WTC11 (cell line): ENCODE measurements at regions not wholly inside any gene's neighbourhood (a gene's known extent, or its start where the extent isn't known, plus 50 kb on each side); places are given as distances from the start of the nearest gene placed in this dataset.

Experiments used
- ATAC-seq: fragments of 200-7000 bp; cut with Tn5 transposase; 2 replicates; pipeline ENCODE4 v1.10.0; 2021; ENCODE audit warnings: mild to moderate bottlenecking, moderate library complexity
- CTCF ChIA-PET: fragments of 300-600 bp; sonication (Branson Sonifier 250); formaldehyde crosslinking; loops from one replicate; lab custom pipeline; 2021; ENCODE audit warnings: antibody characterized with exemption; lab: Charles Lee
- POLR2A ChIA-PET: fragments of 350-600 bp; sonication (Branson Sonifier 250); formaldehyde crosslinking; loops from one replicate; lab custom pipeline; 2021; ENCODE audit warnings: antibody characterized with exemption; lab: Charles Lee
- DNase-seq: peaks from one replicate; pipeline ENCODE4 v3.0.0; 2021; ENCODE audit warnings: low spot score
- H3K27ac Mint-ChIP-seq: 2 replicates; pipeline ENCODE4 v1.8.0; 2021; ENCODE audit warnings: mixed read lengths
- H3K27me3 Mint-ChIP-seq: 2 replicates; pipeline ENCODE4 v1.8.0; 2021; ENCODE audit warnings: low read depth, mild to moderate bottlenecking, moderate library complexity, mixed read lengths
- H3K36me3 Mint-ChIP-seq: 2 replicates; pipeline ENCODE4 v1.8.0; 2021; ENCODE audit warnings: mixed read lengths
- H3K4me1 Mint-ChIP-seq: 2 replicates; pipeline ENCODE4 v1.8.0; 2022; ENCODE audit warnings: mixed read lengths
- H3K4me3 Mint-ChIP-seq: 2 replicates; pipeline ENCODE4 v1.8.0; 2021; ENCODE audit warnings: mild to moderate bottlenecking, moderate library complexity, mixed read lengths
- H3K9me3 Mint-ChIP-seq: 2 replicates; pipeline ENCODE4 v1.8.0; 2021; ENCODE audit warnings: mixed read lengths
- ATF2 ChIP-seq: sonication (generic); formaldehyde crosslinking; IDR thresholded peaks from 2 replicates; pipeline ENCODE4 v1.8.1; 2022; ENCODE audit warnings: low read depth, missing genetic modification reagents, borderline replicate concordance
- EMX1 ChIP-seq: fragments of 250-450 bp; sonication (Bioruptor Pico); IDR thresholded peaks from 2 replicates; pipeline ENCODE4 v1.8.0; 2021; ENCODE audit warnings: mild to moderate bottlenecking
- ESRRA ChIP-seq: sonication (generic); formaldehyde crosslinking; IDR thresholded peaks from 2 replicates; pipeline ENCODE4 v1.8.1; 2022; ENCODE audit warnings: mild to moderate bottlenecking, missing genetic modification reagents, borderline replicate concordance
- ETV6 ChIP-seq: sonication (generic); formaldehyde crosslinking; IDR thresholded peaks from 2 replicates; pipeline ENCODE4 v1.8.1; 2022; ENCODE audit warnings: mild to moderate bottlenecking, missing genetic modification reagents
- FOXP1 ChIP-seq: sonication (generic); formaldehyde crosslinking; IDR thresholded peaks from 2 replicates; pipeline ENCODE4 v1.8.0; 2022; ENCODE audit warnings: missing genetic modification reagents, mild to moderate bottlenecking, moderate library complexity, borderline replicate concordance
- IRF2 ChIP-seq: sonication (generic); formaldehyde crosslinking; IDR thresholded peaks from 2 replicates; pipeline ENCODE4 v1.8.0; 2022; ENCODE audit warnings: low read depth, missing genetic modification reagents, borderline replicate concordance
- JAZF1 ChIP-seq: fragments of 250-450 bp; sonication (Bioruptor Pico); IDR thresholded peaks from 2 replicates; pipeline ENCODE4 v1.9.0; 2021; ENCODE audit warnings: moderate library complexity, mild to moderate bottlenecking, inconsistent platforms
- NFE2L1 ChIP-seq: sonication (generic); formaldehyde crosslinking; IDR thresholded peaks from 2 replicates; pipeline ENCODE4 v1.8.1; 2023; ENCODE audit warnings: missing genetic modification reagents
- NR3C1 ChIP-seq: sonication (generic); formaldehyde crosslinking; conservative IDR thresholded peaks from 2 replicates; pipeline ENCODE4 v1.8.1; 2023; ENCODE audit warnings: low read depth, mild to moderate bottlenecking, missing genetic modification reagents
- RORB ChIP-seq: fragments of 250-450 bp; sonication (Bioruptor Pico); IDR thresholded peaks from 2 replicates; pipeline ENCODE4 v1.9.0; 2021; ENCODE audit warnings: mild to moderate bottlenecking
- SP1 ChIP-seq: sonication (generic); formaldehyde crosslinking; conservative IDR thresholded peaks from 2 replicates; pipeline ENCODE4 v1.8.1; 2022; ENCODE audit warnings: missing genetic modification reagents
- STAT6 ChIP-seq: sonication (generic); formaldehyde crosslinking; conservative IDR thresholded peaks from 2 replicates; pipeline ENCODE4 v1.8.1; 2023; ENCODE audit warnings: mild to moderate bottlenecking, low read depth, missing genetic modification reagents, moderate library complexity
- ZNF121 ChIP-seq: sonication (generic); formaldehyde crosslinking; IDR thresholded peaks from 2 replicates; pipeline ENCODE4 v1.8.0; 2023; ENCODE audit warnings: missing genetic modification reagents
- ZNF219 ChIP-seq: sonication (generic); formaldehyde crosslinking; IDR thresholded peaks from 2 replicates; pipeline ENCODE4 v1.8.0; 2023; ENCODE audit warnings: missing genetic modification reagents, mild to moderate bottlenecking, borderline replicate concordance
- ZNF232 ChIP-seq: sonication (generic); formaldehyde crosslinking; IDR thresholded peaks from 2 replicates; pipeline ENCODE4 v1.8.0; 2022; ENCODE audit warnings: mild to moderate bottlenecking, missing genetic modification reagents
- ZNF263 ChIP-seq: sonication (generic); formaldehyde crosslinking; IDR thresholded peaks from 2 replicates; pipeline ENCODE4 v1.8.1; 2022; ENCODE audit warnings: low read depth, mild to moderate bottlenecking, moderate library complexity, missing genetic modification reagents
- ZNF396 ChIP-seq: fragments of 250-450 bp; sonication (Bioruptor Pico); IDR thresholded peaks from 2 replicates; pipeline ENCODE4 v1.8.0; 2021; ENCODE audit warnings: mild to moderate bottlenecking, moderate library complexity, borderline replicate concordance
- TF ChIP-seq, protein P1 (sequence below): sonication (generic); formaldehyde crosslinking; IDR thresholded peaks from 2 replicates; pipeline ENCODE4 v1.8.0; 2022; ENCODE audit warnings: mild to moderate bottlenecking, missing genetic modification reagents
- TF ChIP-seq, protein P2 (sequence below): sonication (generic); formaldehyde crosslinking; IDR thresholded peaks from 2 replicates; pipeline ENCODE4 v1.8.0; 2023; ENCODE audit warnings: mild to moderate bottlenecking, missing genetic modification reagents
- TF ChIP-seq, protein P3 (sequence below): sonication (generic); formaldehyde crosslinking; IDR thresholded peaks from 2 replicates; pipeline ENCODE4 v1.8.0; 2022; ENCODE audit warnings: mild to moderate bottlenecking, missing genetic modification reagents

GRCh38 chr22:23397613-23398567, 182.2 kb downstream of the IGLL1 start (continued):
- TF ChIP-seq, protein P1, sequence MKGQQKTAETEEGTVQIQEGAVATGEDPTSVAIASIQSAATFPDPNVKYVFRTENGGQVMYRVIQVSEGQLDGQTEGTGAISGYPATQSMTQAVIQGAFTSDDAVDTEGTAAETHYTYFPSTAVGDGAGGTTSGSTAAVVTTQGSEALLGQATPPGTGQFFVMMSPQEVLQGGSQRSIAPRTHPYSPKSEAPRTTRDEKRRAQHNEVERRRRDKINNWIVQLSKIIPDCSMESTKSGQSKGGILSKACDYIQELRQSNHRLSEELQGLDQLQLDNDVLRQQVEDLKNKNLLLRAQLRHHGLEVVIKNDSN (CRISPR knock-in tag): no peak
- TF ChIP-seq, protein P2, sequence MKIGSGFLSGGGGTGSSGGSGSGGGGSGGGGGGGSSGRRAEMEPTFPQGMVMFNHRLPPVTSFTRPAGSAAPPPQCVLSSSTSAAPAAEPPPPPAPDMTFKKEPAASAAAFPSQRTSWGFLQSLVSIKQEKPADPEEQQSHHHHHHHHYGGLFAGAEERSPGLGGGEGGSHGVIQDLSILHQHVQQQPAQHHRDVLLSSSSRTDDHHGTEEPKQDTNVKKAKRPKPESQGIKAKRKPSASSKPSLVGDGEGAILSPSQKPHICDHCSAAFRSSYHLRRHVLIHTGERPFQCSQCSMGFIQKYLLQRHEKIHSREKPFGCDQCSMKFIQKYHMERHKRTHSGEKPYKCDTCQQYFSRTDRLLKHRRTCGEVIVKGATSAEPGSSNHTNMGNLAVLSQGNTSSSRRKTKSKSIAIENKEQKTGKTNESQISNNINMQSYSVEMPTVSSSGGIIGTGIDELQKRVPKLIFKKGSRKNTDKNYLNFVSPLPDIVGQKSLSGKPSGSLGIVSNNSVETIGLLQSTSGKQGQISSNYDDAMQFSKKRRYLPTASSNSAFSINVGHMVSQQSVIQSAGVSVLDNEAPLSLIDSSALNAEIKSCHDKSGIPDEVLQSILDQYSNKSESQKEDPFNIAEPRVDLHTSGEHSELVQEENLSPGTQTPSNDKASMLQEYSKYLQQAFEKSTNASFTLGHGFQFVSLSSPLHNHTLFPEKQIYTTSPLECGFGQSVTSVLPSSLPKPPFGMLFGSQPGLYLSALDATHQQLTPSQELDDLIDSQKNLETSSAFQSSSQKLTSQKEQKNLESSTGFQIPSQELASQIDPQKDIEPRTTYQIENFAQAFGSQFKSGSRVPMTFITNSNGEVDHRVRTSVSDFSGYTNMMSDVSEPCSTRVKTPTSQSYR (CRISPR knock-in tag): no peak
- no peak for TF ChIP-seq ZNF232
- TF ChIP-seq ZNF121 (CRISPR knock-in tag): no peak
- no peak for TF ChIP-seq IRF2 (CRISPR knock-in tag)

- no peak for ATAC-seq
- ChIA-PET POLR2A (no interaction called here), CTCF (interaction anchor here (2.9 kb wide), 1 partner anchor 11 kb away, joined by 17 read pairs; no protein-coding TSS in a partner anchor)
- no peaks in the 10 kb centered on the region for H3K27me3 Mint-ChIP-seq
- H3K4me3 Mint-ChIP-seq: no peak overlapping the region
- no peaks in the 10 kb centered on the region for H3K36me3 Mint-ChIP-seq
- peak; percentile 6 for DNase-seq
- no peak overlapping the region for H3K27ac Mint-ChIP-seq
- H3K9me3 Mint-ChIP-seq: no peaks in the 10 kb centered on the region
- no peak for TF ChIP-seq FOXP1 (CRISPR knock-in tag)
- no peak for TF ChIP-seq JAZF1 (CRISPR knock-in tag)
- TF ChIP-seq, protein P3, sequence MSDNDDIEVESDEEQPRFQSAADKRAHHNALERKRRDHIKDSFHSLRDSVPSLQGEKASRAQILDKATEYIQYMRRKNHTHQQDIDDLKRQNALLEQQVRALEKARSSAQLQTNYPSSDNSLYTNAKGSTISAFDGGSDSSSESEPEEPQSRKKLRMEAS: no peak
- no peak for TF ChIP-seq ETV6 (CRISPR knock-in tag)
- no peak for TF ChIP-seq SP1 (CRISPR knock-in tag)
- TF ChIP-seq NR3C1 (CRISPR knock-in tag): no peak
- no peak for TF ChIP-seq NFE2L1 (CRISPR knock-in tag)
- no peak for TF ChIP-seq STAT6 (CRISPR knock-in tag)
- TF ChIP-seq ZNF263 (CRISPR knock-in tag): no peak
- no peak for TF ChIP-seq RORB (CRISPR knock-in tag)
- TF ChIP-seq ESRRA: no peak
- TF ChIP-seq ATF2 (CRISPR knock-in tag): no peak
- TF ChIP-seq EMX1 (CRISPR knock-in tag): no peak
- no peak for TF ChIP-seq ZNF396
- no peak for TF ChIP-seq ZNF219 (CRISPR knock-in tag)
- H3K4me1 Mint-ChIP-seq: no peaks in the 10 kb centered on the region
Observed at GRCh38 chr22:23397008-23397612, 183.0 kb downstream of the IGLL1 start.
